ENCODE measurements at regions not wholly inside any gene's neighbourhood (a gene's known extent, or its start where the extent isn't known, plus 50 kb on each side); places are given as distances from the start of the nearest gene placed in this dataset.
A peak's percentile ranks its signal among the peaks of the same experiment; 100 is the strongest.

GRCh38 chr12:22893878-22894277 lies 268.9 kb downstream of the ETNK1 start:
- Histone ChIP-seq H3K27me3 (replicated peaks; ENCODE audit: control insufficient read depth, insufficient read depth, low read length) (no peaks in the 10 kb centered on the region), H3K4me1 (no peaks in the 10 kb centered on the region), H3K9me3 (peaks cover 6% of the 10 kb centered on the region; the same call in 1 of the 2 replicates), H3K36me3 (ENCODE audit: control insufficient read depth, insufficient read depth, low read length) (no peaks in the 10 kb centered on the region), H3K4me3 (ENCODE audit: low read depth, low read length) (no peak overlapping the region)
- H3K9me3 Mint-ChIP-seq (ENCODE audit: unreplicated experiment) = peaks cover under 1% of the 10 kb centered on the region
- intact Hi-C loops (cut with micrococcal nuclease; ENCODE audit: unreplicated experiment) = no loop called here
- H3K27ac Mint-ChIP-seq (ENCODE audit: unreplicated experiment) = no peak overlapping the region
- no TSS peak for BruUV-seq (replicated peaks)
- no peak for TF ChIP-seq CTCF (IDR thresholded peaks at IDR 0.05; ENCODE audit: insufficient read depth in 1 of 2, low read depth in 1 of 2, low read length in 1 of 2, severe bottlenecking in 1 of 2, unreplicated experiment in 1 of 2)
- DNase-seq = no peak
- H3K4me3 Mint-ChIP-seq (ENCODE audit: unreplicated experiment) = no peak overlapping the region
- no peaks in the 10 kb centered on the region for H3K36me3 Mint-ChIP-seq (ENCODE audit: insufficient read depth, unreplicated experiment)
- POLR2A ChIA-PET = no interaction called here
- no peaks in the 10 kb centered on the region for H3K27me3 Mint-ChIP-seq (ENCODE audit: insufficient read depth, unreplicated experiment)
- H3K4me1 Mint-ChIP-seq (ENCODE audit: low read depth, unreplicated experiment) = no peaks in the 10 kb centered on the region
- CTCF ChIA-PET = no interaction called here

- Histone ChIP-seq H3K4me1 (peaks cover 6% of the 10 kb centered on the region), H3K4me3 (ENCODE audit: low read depth, low read length) (no peak overlapping the region), H3K27me3 (replicated peaks; ENCODE audit: control insufficient read depth, insufficient read depth, low read length) (no peaks in the 10 kb centered on the region), H3K9me3 (0 out of 2 replicates have a peak, but pooled peaks cover 3% of the 10 kb centered on the region), H3K36me3 (ENCODE audit: control insufficient read depth, insufficient read depth, low read length) (no peaks in the 10 kb centered on the region)
- Mint-ChIP-seq H3K36me3 (ENCODE audit: insufficient read depth, unreplicated experiment) (no peaks in the 10 kb centered on the region), H3K27me3 (ENCODE audit: insufficient read depth, unreplicated experiment) (no peaks in the 10 kb centered on the region), H3K4me3 (ENCODE audit: unreplicated experiment) (no peak overlapping the region), H3K27ac (ENCODE audit: unreplicated experiment) (peak overlapping the region; percentile 30), H3K4me1 (ENCODE audit: low read depth, unreplicated experiment) (peaks cover 11% of the 10 kb centered on the region), H3K9me3 (ENCODE audit: unreplicated experiment) (peaks cover 26% of the 10 kb centered on the region)
- peak; percentile 56 to 59 for DNase-seq
- intact Hi-C loops (cut with micrococcal nuclease; ENCODE audit: unreplicated experiment) = no loop called here
- no peak for TF ChIP-seq CTCF (IDR thresholded peaks at IDR 0.05; ENCODE audit: insufficient read depth in 1 of 2, low read depth in 1 of 2, low read length in 1 of 2, severe bottlenecking in 1 of 2, unreplicated experiment in 1 of 2)
- BruUV-seq (replicated peaks) = no TSS peak
- ChIA-PET CTCF (no interaction called here), POLR2A (no interaction called here)
Measured at GRCh38 chr12:22899184-22899583, 274.2 kb downstream of the ETNK1 start.

GRCh38 chr12:22900401-22900800 lies 275.4 kb downstream of the ETNK1 start:
- intact Hi-C loops (cut with micrococcal nuclease; ENCODE audit: unreplicated experiment) = no loop called here
- Mint-ChIP-seq H3K27ac (ENCODE audit: unreplicated experiment) (no peak overlapping the region), H3K36me3 (ENCODE audit: insufficient read depth, unreplicated experiment) (no peaks in the 10 kb centered on the region), H3K27me3 (ENCODE audit: insufficient read depth, unreplicated experiment) (peaks cover 5% of the 10 kb centered on the region), H3K4me1 (ENCODE audit: low read depth, unreplicated experiment) (peaks cover 11% of the 10 kb centered on the region), H3K9me3 (ENCODE audit: unreplicated experiment) (peaks cover 26% of the 10 kb centered on the region), H3K4me3 (ENCODE audit: unreplicated experiment) (no peak overlapping the region)
- ChIA-PET CTCF (no interaction called here), POLR2A (no interaction called here)
- Histone ChIP-seq H3K9me3 (0 out of 2 replicates have a peak, but pooled peaks cover 3% of the 10 kb centered on the region), H3K4me3 (ENCODE audit: low read depth, low read length) (no peak overlapping the region), H3K27me3 (replicated peaks; ENCODE audit: control insufficient read depth, insufficient read depth, low read length) (no peaks in the 10 kb centered on the region), H3K4me1 (peaks cover 6% of the 10 kb centered on the region), H3K36me3 (ENCODE audit: control insufficient read depth, insufficient read depth, low read length) (no peaks in the 10 kb centered on the region)
- BruUV-seq (replicated peaks) = no TSS peak
- no peak for DNase-seq
- no peak for TF ChIP-seq CTCF (IDR thresholded peaks at IDR 0.05; ENCODE audit: insufficient read depth in 1 of 2, low read depth in 1 of 2, low read length in 1 of 2, severe bottlenecking in 1 of 2, unreplicated experiment in 1 of 2)

All from Caco-2 (cell line).